Left ventricle myocardium inferior (tissue), 1 donor: ENCODE measurements at regions not wholly inside any gene's neighbourhood (a gene's known extent, or its start where the extent isn't known, plus 50 kb on each side); places are given as distances from the start of the nearest gene placed in this dataset.

Experiments
- DNase-seq: peaks from one replicate; pipeline ENCODE4 v3.0.0-alpha.2; 2020
- H3K27ac ChIP-seq: fragments of 200-600 bp; replicated peaks from 2 replicates; pipeline ENCODE4 v1.8.0; 2021
- H3K27me3 ChIP-seq: fragments of 200-600 bp; 2 replicates; pipeline ENCODE4 v1.8.0; 2021; ENCODE audit warnings: low read depth
- H3K36me3 ChIP-seq: fragments of 200-600 bp; 2 replicates; pipeline ENCODE4 v1.8.0; 2021
- H3K4me1 ChIP-seq: fragments of 200-600 bp; 2 replicates; pipeline ENCODE4 v1.8.0; 2021
- H3K4me3 ChIP-seq: fragments of 200-600 bp; 2 replicates; pipeline ENCODE4 v1.8.0; 2021; ENCODE audit warnings: mild to moderate bottlenecking, moderate library complexity
- H3K9me3 ChIP-seq: fragments of 200-600 bp; replicated peaks from 2 replicates; pipeline ENCODE4 v1.8.0; 2021
- intact Hi-C: fragments of 100-400 bp; cut with micrococcal nuclease; formaldehyde crosslinking; loops from one replicate; pipeline ENCODE4 v1.11.0; 2022
- TF ChIP-seq, protein P1 (sequence below): fragments of 200-600 bp; IDR thresholded peaks from 2 replicates; pipeline ENCODE4 v1.8.0; 2021; ENCODE audit warnings: antibody characterized with exemption, mild to moderate bottlenecking, borderline replicate concordance
- donor health status: DM: no; HTN: yes; CAD: no; lungs with severe emphysema.

DNA sequence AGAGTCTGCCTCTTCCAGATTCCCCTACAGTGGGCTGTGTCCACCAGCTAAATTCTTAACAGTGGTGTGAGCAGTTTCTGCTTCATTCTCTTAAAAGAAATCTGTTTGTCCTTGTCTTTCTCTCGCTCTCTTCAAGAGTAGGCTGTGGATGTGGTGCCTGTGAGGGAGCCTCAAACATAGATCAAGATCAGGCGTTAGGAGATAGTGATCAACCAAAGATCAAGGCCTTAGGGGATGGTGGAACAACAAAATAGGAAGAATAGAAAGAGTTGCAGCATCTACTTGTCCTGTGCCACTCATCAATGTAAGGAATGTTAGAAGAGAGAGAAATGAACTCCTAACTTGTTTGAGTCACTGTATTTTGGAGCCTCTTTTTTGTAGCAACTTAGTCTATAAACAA is 144.2 kb downstream of the AASDH start:
- Histone ChIP-seq H3K4me3 (no peak overlapping the region), H3K27me3 (peaks cover 5% of the 10 kb centered on the region), H3K9me3 (no peaks in the 10 kb centered on the region), H3K4me1 (no peaks in the 10 kb centered on the region), H3K27ac (no peak overlapping the region), H3K36me3 (no peaks in the 10 kb centered on the region)
- DNase-seq = no peak
- intact Hi-C loops = no loop called here
- TF ChIP-seq, protein P1, sequence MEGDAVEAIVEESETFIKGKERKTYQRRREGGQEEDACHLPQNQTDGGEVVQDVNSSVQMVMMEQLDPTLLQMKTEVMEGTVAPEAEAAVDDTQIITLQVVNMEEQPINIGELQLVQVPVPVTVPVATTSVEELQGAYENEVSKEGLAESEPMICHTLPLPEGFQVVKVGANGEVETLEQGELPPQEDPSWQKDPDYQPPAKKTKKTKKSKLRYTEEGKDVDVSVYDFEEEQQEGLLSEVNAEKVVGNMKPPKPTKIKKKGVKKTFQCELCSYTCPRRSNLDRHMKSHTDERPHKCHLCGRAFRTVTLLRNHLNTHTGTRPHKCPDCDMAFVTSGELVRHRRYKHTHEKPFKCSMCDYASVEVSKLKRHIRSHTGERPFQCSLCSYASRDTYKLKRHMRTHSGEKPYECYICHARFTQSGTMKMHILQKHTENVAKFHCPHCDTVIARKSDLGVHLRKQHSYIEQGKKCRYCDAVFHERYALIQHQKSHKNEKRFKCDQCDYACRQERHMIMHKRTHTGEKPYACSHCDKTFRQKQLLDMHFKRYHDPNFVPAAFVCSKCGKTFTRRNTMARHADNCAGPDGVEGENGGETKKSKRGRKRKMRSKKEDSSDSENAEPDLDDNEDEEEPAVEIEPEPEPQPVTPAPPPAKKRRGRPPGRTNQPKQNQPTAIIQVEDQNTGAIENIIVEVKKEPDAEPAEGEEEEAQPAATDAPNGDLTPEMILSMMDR = no peak

DNA sequence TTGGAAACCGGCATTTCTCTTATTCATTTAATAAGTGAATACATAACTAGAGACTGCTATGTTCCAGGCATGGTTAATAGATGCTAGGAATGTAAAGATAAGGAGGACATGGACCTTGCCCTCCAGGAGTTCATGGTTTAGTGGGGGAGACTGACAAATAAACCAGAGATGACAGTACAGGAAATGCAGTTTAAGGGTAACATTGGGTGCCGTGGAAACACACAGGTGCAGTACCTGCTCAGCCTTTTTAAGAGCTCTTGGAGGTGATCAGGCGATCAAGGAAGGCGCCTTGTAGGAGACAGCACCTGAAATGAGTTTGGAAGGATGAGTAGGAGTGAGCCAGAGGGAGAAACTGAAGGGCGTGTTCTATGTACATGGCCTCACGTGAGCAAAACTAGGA is 145.8 kb downstream of the AASDH start:
- Histone ChIP-seq H3K27me3 (peaks cover 5% of the 10 kb centered on the region), H3K4me3 (no peak overlapping the region), H3K9me3 (no peaks in the 10 kb centered on the region), H3K36me3 (no peaks in the 10 kb centered on the region), H3K27ac (no peak overlapping the region), H3K4me1 (no peaks in the 10 kb centered on the region)
- intact Hi-C loops = no loop called here
- no peak for DNase-seq
- TF ChIP-seq, protein P1 = no peak

- H3K4me3 ChIP-seq = no peak overlapping the region
- DNase-seq = no peak
- peaks cover 5% of the 10 kb centered on the region for H3K27me3 ChIP-seq
- H3K27ac ChIP-seq = no peak overlapping the region
- H3K4me1 ChIP-seq = no peaks in the 10 kb centered on the region
- TF ChIP-seq, protein P1 = no peak
- H3K36me3 ChIP-seq = no peaks in the 10 kb centered on the region
- no peaks in the 10 kb centered on the region for H3K9me3 ChIP-seq
- intact Hi-C loops = no loop called here
These were observed 146.6 kb downstream of the AASDH start for GRCh38 chr4:56240554-56241174.

DNA sequence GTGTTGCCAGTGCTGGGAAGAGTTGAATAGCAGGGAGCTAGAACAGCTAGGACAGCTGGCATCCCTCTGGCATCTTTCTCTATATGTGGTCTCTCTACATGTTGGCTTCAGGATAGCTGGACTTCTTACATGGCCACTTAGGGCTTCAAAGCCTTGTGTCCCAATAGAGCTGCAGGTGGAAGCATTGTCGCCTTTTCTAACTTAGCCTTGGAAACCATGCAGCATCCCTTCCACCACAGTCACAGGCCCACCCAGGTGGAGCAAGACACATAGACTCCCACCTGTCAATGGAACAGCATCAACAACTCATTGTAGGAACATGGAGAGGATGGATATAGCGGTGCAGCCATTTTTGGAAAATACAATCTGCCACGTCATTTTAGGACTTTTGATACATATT is 149.0 kb downstream of the AASDH start:
- TF ChIP-seq, protein P1 = no peak
- no peaks in the 10 kb centered on the region for H3K36me3 ChIP-seq
- H3K4me3 ChIP-seq = no peak overlapping the region
- DNase-seq = no peak
- H3K4me1 ChIP-seq = no peaks in the 10 kb centered on the region
- intact Hi-C loops = no loop called here
- no peak overlapping the region for H3K27ac ChIP-seq
- H3K27me3 ChIP-seq = peaks cover 5% of the 10 kb centered on the region
- no peaks in the 10 kb centered on the region for H3K9me3 ChIP-seq

DNA sequence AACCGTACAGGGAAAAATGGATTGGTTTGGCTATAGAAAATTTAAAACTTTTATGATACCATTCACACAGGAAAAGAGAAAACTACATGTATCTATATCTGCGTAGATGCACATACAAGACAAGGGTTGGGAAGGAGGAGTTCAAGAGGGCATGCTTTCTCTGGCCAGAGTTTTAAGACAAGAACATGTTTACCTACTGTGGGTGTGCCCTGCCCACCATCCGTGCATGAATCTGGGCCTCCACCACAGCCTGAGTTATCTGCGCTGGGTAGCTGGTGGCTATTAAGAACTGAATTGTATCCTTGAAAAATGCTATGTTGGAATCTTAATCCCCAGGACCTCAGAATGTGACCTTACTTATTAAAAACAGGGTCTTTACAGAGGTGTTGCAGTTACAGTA is 151.6 kb downstream of the AASDH start:
- Histone ChIP-seq H3K4me3 (no peak overlapping the region), H3K36me3 (no peaks in the 10 kb centered on the region), H3K27me3 (no peaks in the 10 kb centered on the region), H3K4me1 (no peaks in the 10 kb centered on the region), H3K27ac (no peak overlapping the region), H3K9me3 (peaks cover 16% of the 10 kb centered on the region)
- DNase-seq = no peak
- TF ChIP-seq, protein P1 = no peak
- intact Hi-C loops = no loop called here
